ENCODE measurements at regions not wholly inside any gene's neighbourhood (a gene's known extent, or its start where the extent isn't known, plus 50 kb on each side); places are given as distances from the start of the nearest gene placed in this dataset.
"Not testable (repeated sequence)": the region's sequence is repeated elsewhere in the genome, so short reads cannot be mapped to it uniquely, and the experiment has no call there.

- POLR2A ChIA-PET; ATAC-seq (ENCODE audit: low read depth); H3K4me1 Mint-ChIP-seq; H2AFZ ChIP-seq (ENCODE audit: insufficient read depth, low read depth, low read length, poor library complexity, severe bottlenecking); H3K4me3 ChIP-seq (ENCODE audit: control extremely low read depth in 1 of 5, extremely low read depth in 1 of 5, insufficient read depth in 1 of 5, low read depth in 2 of 5, low read length in 4 of 5); H3K4me3 Mint-ChIP-seq; DNase-seq; CTCF ChIA-PET; H3K79me2 ChIP-seq (ENCODE audit: control insufficient read depth, insufficient read depth, low read length); H3K9me3 Mint-ChIP-seq (ENCODE audit: insufficient read depth); H3K36me3 ChIP-seq (replicated peaks in 1 of 2; ENCODE audit: control extremely low read depth in 1 of 2, control insufficient read depth in 1 of 2, extremely low read depth in 1 of 2, insufficient read depth in 2 of 2, low read length in 1 of 2); H3K4me1 ChIP-seq (ENCODE audit: control insufficient read depth in 2 of 2, insufficient read depth in 2 of 2, low read length in 2 of 2); H3K4me2 ChIP-seq (replicated peaks; ENCODE audit: low read depth, low read length, poor library complexity, severe bottlenecking); H3K27me3 Mint-ChIP-seq; H3K27ac Mint-ChIP-seq; H3K9me3 ChIP-seq (ENCODE audit: control extremely low read depth in 1 of 3, control insufficient read depth in 2 of 3, insufficient read depth in 1 of 3, low read length in 2 of 3); H3K27ac ChIP-seq (ENCODE audit: low read length in 2 of 2); H4K20me1 ChIP-seq (ENCODE audit: control insufficient read depth, insufficient read depth, low read length, poor library complexity, severe bottlenecking); H3K9ac ChIP-seq (ENCODE audit: low read length); H3K27me3 ChIP-seq (replicated peaks in 1 of 4; ENCODE audit: control extremely low read depth in 1 of 4, control insufficient read depth in 3 of 4, insufficient read depth in 4 of 4, low read length in 3 of 4); intact Hi-C loops (cut with micrococcal nuclease): not testable (repeated sequence)
- WGBS (ENCODE audit: insufficient coverage) = 95% methylated on average over 12 of the region's 13 CpGs
Observed at GRCh38 chr14:34139160-34140121, 188.6 kb upstream of the EGLN3 start.

DNA sequence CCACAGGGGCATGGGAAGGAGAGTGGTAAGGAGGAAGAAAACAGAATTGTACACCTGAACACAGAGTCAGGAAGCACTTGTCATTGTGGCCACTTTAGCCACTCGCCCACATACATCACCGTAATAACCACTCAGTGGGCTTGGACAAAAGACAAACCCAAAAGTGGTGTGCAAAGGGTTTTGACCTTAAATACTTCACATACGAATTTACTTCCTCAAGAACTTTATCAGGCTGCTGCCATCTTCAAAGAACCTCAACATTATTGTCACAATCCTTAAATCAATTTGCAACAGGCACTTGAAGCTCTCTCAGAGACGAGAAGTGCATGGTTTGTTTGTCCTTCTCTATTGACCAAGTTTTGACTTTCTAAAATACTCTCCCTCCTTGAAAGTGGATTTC, 187.3 kb upstream of the EGLN3 start:
- no peaks in the 10 kb centered on the region for H4K20me1 ChIP-seq (ENCODE audit: control insufficient read depth, insufficient read depth, low read length, poor library complexity, severe bottlenecking)
- no peak for ATAC-seq (ENCODE audit: low read depth)
- intact Hi-C loops (cut with micrococcal nuclease) = no loop called here
- H2AFZ ChIP-seq (ENCODE audit: insufficient read depth, low read depth, low read length, poor library complexity, severe bottlenecking) = no peak overlapping the region
- Mint-ChIP-seq H3K4me1 (no peaks in the 10 kb centered on the region), H3K9me3 (ENCODE audit: insufficient read depth) (peaks cover 5% of the 10 kb centered on the region), H3K27me3 (peaks cover 4% of the 10 kb centered on the region), H3K27ac (no peak overlapping the region), H3K4me3 (no peak overlapping the region)
- peaks cover 0 to 5% (median 0%) of the 10 kb centered on the region in 3 donors for H3K9me3 ChIP-seq (ENCODE audit: control extremely low read depth in 1 of 3, control insufficient read depth in 2 of 3, insufficient read depth in 1 of 3, low read length in 2 of 3)
- TF ChIP-seq CTCF (IDR thresholded peaks at IDR 0.05) (no peak), EZH2 (IDR thresholded peaks at IDR 0.05; ENCODE audit: borderline replicate concordance, insufficient read depth, low read depth, low read length, poor library complexity, severe bottlenecking) (no peak)
- H3K27ac ChIP-seq (ENCODE audit: low read length in 2 of 2) = no peak overlapping the region
- no peak overlapping the region for H3K4me2 ChIP-seq (replicated peaks; ENCODE audit: low read depth, low read length, poor library complexity, severe bottlenecking)
- 21% methylated on average over 3 of the region's 4 CpGs for WGBS (ENCODE audit: insufficient coverage)
- no peak for DNase-seq
- H3K9ac ChIP-seq (ENCODE audit: low read length) = no peak overlapping the region
- ChIA-PET POLR2A (no interaction called here), CTCF (no interaction called here)
- no peaks in the 10 kb centered on the region for H3K36me3 ChIP-seq (replicated peaks in 1 of 2; ENCODE audit: control extremely low read depth in 1 of 2, control insufficient read depth in 1 of 2, extremely low read depth in 1 of 2, insufficient read depth in 2 of 2, low read length in 1 of 2)
- peaks cover 0 to 3% (median 0%) of the 10 kb centered on the region in 4 experiments for H3K27me3 ChIP-seq (replicated peaks in 1 of 4; ENCODE audit: control extremely low read depth in 1 of 4, control insufficient read depth in 3 of 4, insufficient read depth in 4 of 4, low read length in 3 of 4)
- no peaks in the 10 kb centered on the region for H3K79me2 ChIP-seq (ENCODE audit: control insufficient read depth, insufficient read depth, low read length)
- no peak overlapping the region for H3K4me3 ChIP-seq (ENCODE audit: control extremely low read depth in 1 of 5, extremely low read depth in 1 of 5, insufficient read depth in 1 of 5, low read depth in 2 of 5, low read length in 4 of 5)
- no peaks in the 10 kb centered on the region for H3K4me1 ChIP-seq (ENCODE audit: control insufficient read depth in 2 of 2, insufficient read depth in 2 of 2, low read length in 2 of 2)
